SK-N-SH treated with all-trans-retinoic acid at 6 μM for 48 hours (cell line): ENCODE measurements at regions not wholly inside any gene's neighbourhood (a gene's known extent, or its start where the extent isn't known, plus 50 kb on each side); places are given as distances from the start of the nearest gene placed in this dataset.

Experiments used
- ARNTL ChIP-seq: fragments of 450-650 bp; formaldehyde crosslinking; IDR thresholded peaks from 2 replicates; pipeline ENCODE4 v1.5.0; 2020; ENCODE audit warnings: low read depth, mild to moderate bottlenecking, moderate library complexity, borderline replicate concordance
- PATZ1 ChIP-seq: fragments of 250-450 bp; sonication (Bioruptor Pico); IDR thresholded peaks from 2 replicates; pipeline ENCODE4 v1.8.0; 2020; ENCODE audit warnings: mild to moderate bottlenecking, moderate library complexity, borderline replicate concordance
- POU6F1 ChIP-seq: fragments of 250-450 bp; sonication (Bioruptor Pico); IDR thresholded peaks from 2 replicates; pipeline ENCODE4 v1.8.0; 2021; ENCODE audit warnings: low read depth, mild to moderate bottlenecking, moderate library complexity, borderline replicate concordance
- TOX ChIP-seq: fragments of 250-450 bp; sonication (Bioruptor Pico); IDR thresholded peaks from 2 replicates; pipeline ENCODE4 v1.8.0; 2021; ENCODE audit warnings: mild to moderate bottlenecking, moderate library complexity, borderline replicate concordance
- ZC3H10 ChIP-seq: fragments of 250-450 bp; sonication (Bioruptor Pico); IDR thresholded peaks from 2 replicates; pipeline ENCODE4 v1.5.1; 2021; ENCODE audit warnings: mild to moderate bottlenecking, moderate library complexity
- ZFP30 ChIP-seq: fragments of 450-650 bp; formaldehyde crosslinking; IDR thresholded peaks from 2 replicates; pipeline ENCODE4 v1.5.0; 2022; ENCODE audit warnings: mild to moderate bottlenecking, moderate library complexity
- ZNF565 ChIP-seq: fragments of 450-650 bp; formaldehyde crosslinking; conservative IDR thresholded peaks from 2 replicates; pipeline ENCODE4 v1.5.0; 2020; ENCODE audit warnings: low read depth, mild to moderate bottlenecking, moderate library complexity
- ZNF70 ChIP-seq: fragments of 450-650 bp; formaldehyde crosslinking; IDR thresholded peaks from 2 replicates; pipeline ENCODE4 v1.5.0; 2020; ENCODE audit warnings: mild to moderate bottlenecking, moderate library complexity
- TF ChIP-seq, protein P1 (sequence below): fragments of 250-450 bp; sonication (Bioruptor Pico); IDR thresholded peaks from 2 replicates; pipeline ENCODE4 v1.5.1; 2020; ENCODE audit warnings: low read depth, mild to moderate bottlenecking, moderate library complexity

- no peak for TF ChIP-seq ZNF70 (CRISPR knock-in tag)
- TF ChIP-seq ZFP30: no peak
- TF ChIP-seq ZNF565: no peak
- no peak for TF ChIP-seq PATZ1 (CRISPR knock-in tag)
- TF ChIP-seq, protein P1, sequence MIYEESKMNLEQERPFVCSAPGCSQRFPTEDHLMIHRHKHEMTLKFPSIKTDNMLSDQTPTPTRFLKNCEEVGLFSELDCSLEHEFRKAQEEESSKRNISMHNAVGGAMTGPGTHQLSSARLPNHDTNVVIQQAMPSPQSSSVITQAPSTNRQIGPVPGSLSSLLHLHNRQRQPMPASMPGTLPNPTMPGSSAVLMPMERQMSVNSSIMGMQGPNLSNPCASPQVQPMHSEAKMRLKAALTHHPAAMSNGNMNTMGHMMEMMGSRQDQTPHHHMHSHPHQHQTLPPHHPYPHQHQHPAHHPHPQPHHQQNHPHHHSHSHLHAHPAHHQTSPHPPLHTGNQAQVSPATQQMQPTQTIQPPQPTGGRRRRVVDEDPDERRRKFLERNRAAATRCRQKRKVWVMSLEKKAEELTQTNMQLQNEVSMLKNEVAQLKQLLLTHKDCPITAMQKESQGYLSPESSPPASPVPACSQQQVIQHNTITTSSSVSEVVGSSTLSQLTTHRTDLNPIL: no peak
- peak; percentile 77 for TF ChIP-seq TOX (CRISPR knock-in tag)
- TF ChIP-seq ZC3H10: 0 out of 2 replicates have a peak, but pooled peaks have one; percentile 32
- TF ChIP-seq ARNTL (CRISPR knock-in tag): no peak
- no peak for TF ChIP-seq POU6F1
Measured at GRCh38 chr1:173392895-173393658, 84.1 kb upstream of the PRDX6 start.
